GM18498 (cell line): ENCODE measurements at regions not wholly inside any gene's neighbourhood (a gene's known extent, or its start where the extent isn't known, plus 50 kb on each side); places are given as distances from the start of the nearest gene placed in this dataset.

ENCODE experiments used
- ATAC-seq: cut with Tn5 transposase; IDR thresholded peaks from one replicate; pipeline ENCODE4 v1.9.1; 2021; ENCODE audit warnings: mild to moderate bottlenecking, moderate library complexity; ENCODE audit not compliant: unreplicated experiment

- no peak for ATAC-seq
Measured at GRCh38 chr11:13062115-13062514, 53.0 kb downstream of the RASSF10 start.

- ATAC-seq, result no peak
Measured at GRCh38 chr11:13064593-13064992, 55.5 kb downstream of the RASSF10 start.

- no peak for ATAC-seq
Measured at GRCh38 chr11:13065200-13065787, 56.2 kb downstream of the RASSF10 start.

DNA sequence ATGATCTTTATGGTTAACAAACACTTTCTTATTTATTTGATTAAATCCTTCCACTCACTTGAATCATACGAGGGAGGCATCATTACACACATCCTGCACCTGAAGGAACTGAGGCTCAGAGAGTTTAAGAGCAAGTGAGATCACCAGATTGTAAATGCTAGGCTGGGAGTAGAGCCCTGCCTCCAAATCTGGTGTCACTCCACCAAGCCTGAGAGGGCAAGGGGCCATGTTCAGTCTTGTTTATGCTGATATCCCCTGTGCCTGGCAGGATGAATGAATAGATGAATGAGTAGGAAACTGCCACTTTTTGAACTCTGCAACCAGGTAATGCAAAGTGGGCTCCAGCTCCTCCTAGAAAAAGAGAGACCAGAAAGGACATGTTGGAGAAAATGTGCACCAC, 59.1 kb downstream of the RASSF10 start:
- ATAC-seq, result no peak

- ATAC-seq, result no peak
Measured at GRCh38 chr11:13073119-13073981, 64.2 kb downstream of the RASSF10 start.

- no peak for ATAC-seq
Measured at GRCh38 chr11:13074714-13075464, 65.8 kb downstream of the RASSF10 start.

DNA sequence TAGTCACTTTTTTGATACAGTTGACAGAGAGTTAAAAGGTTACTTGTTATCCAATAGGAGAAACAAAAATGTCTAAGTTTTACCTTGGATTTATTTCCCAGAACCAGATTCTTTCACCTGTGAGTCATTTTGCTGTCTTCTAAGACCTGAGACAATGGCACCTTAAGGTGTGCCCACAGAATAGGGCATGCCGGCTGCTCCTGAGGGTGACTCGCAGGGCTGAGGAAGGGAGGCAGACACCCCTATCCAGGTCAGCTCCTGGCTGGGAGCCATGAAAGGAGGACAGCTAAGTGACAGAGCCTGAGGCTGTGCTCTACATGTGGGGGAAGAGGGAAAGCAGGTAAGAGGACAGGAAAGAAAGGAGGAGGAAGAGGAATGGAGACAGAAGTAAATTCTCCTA, 67.8 kb downstream of the RASSF10 start:
- ATAC-seq, result no peak

DNA sequence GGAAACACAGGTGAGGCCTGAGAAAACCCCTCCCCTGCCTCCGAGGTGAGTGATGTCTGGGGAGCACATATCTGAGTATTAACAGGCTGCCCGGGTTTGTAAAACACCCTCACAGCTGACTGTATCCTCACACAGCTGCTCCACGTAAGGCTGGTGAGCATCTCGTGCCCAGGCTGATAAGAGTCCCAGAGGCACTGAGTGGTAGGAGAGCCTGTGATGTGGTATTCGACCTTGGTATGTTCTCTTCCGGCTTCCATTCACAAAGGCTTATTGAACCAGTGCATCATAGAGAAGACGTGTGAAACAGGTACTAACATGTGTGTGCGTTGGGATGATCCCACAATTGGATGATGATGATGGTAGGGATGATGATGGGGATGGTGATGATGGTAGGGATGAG, 71.7 kb downstream of the RASSF10 start:
- ATAC-seq, result no peak

GRCh38 chr11:13082588-13082987, 73.5 kb downstream of the RASSF10 start:
- ATAC-seq, result no peak

DNA sequence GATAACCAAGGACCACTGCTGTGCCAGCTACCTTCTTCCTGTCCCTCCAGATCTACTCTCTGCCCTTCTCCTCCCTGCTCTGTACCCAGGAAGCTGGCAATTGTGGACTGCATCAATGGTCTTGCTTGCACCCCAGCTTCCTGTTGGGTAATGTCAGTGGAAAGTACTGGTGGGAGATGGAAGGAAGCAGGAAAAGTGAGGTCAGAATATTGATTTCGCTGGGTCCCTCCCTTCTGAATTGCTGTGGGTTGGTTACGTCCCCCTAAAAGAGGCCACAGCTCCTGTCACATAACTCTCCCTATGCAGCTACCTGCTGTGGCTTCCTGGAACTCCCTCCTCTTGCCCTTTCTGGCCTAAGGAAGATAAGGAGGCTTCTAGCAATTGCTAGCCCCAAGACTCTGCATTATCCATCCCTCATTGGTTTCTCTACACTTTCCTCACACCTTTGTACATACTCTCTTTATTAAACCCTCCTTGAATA, 81.2 kb downstream of the RASSF10 start:
- no peak for ATAC-seq

DNA sequence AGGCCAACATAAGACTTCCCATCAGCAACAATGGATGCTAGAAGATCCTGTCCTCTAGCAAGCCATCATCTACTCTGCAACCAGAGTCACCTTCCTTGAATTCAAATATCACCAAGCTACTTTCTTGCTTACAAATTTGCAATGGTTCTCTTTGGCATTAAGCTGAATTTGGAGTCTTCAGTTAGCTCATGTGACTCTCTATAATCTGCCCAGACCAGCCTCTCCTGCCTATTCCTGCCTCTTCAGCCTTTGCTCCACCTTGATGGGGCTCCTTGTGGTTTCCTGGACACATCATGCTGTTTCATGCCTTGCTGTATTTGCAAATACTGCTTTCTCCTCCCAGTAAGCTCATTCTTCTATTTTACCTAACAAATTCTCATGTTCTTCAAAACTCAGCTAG, 82.3 kb downstream of the RASSF10 start:
- no peak for ATAC-seq

GRCh38 chr11:13091804-13092203, 82.7 kb downstream of the RASSF10 start:
- ATAC-seq, result no peak

DNA sequence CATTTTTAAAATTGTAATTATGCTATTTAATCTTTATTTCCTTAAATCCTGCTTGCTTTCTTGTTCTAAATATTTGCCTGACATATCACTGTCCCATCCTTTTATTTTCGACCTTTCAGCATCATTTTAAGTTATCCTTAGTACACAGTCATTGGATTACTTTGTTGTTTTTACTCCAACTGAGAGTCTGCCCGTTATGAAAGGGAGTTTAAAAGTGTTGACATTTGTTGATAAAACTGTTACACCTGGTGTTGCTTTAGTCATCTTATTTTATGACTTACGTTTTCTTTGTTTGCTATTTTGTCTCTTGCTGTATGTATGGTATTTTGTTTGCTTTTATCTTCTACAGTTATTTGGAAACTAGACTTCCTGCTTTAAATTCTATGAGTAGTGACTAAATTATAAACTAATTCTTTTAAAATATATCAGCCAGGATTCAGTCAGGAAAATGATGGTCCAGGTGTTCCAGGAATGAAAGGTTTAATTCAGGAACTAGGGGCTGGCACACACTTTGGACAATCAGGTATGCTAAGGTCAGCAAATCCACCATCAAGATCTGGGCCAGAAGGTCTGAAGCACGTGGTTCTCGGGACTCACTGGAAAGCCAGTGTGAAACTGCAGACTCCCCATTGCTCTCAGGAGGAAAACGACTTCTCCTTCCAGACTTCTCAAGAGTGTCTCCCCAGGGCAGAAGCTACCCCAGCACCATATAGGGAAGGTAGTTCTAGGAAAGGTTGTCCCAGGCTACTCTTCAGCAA, 86.0 kb downstream of the RASSF10 start:
- ATAC-seq, result no peak

- ATAC-seq, result no peak
Measured at GRCh38 chr11:13098063-13098462, 88.9 kb downstream of the RASSF10 start.

- ATAC-seq, result no peak
Measured at GRCh38 chr11:13098616-13099289, 89.6 kb downstream of the RASSF10 start.

DNA sequence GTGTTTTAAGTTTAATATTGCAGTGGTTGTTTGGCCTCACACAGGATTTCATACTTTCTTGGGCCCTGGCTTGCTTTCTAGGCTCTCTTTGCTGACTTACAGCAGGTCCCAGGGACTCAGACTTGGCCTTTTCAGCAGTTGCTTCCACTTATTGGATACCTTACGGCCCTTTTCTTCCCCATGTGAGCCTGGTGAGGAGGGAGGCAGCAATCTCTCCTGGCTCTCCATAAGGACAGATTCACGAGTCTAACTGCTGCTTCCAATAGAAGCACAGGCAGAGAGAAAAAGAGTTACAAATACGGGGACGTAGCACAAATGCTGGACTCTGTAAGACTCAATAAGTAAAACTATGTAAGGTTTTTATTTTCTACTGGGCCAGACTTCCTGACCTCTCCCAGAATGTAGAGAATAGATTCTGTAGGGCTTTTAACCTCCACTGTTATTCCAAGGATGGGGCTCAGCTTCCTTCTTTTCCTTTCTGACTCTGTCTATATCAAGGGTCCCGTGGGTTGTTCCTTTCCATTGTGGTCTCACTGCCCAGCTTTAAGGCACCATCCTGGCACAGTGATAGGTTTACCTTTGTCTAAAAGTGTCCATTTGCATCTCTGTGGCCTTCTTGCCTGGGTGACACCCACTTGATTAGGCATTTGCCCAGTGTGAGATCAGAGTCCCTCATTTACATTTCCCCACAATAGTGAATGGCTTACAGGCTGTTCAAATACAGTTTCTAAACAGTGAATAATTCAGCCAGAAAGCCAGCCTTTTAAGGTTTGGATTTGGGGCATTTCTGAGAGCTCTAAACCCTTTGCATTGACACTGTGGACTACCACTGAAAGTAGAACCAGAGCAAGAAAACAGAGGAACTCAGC, 92.8 kb downstream of the RASSF10 start:
- no peak for ATAC-seq

GRCh38 chr11:13102513-13102840, 93.4 kb downstream of the RASSF10 start:
- no peak for ATAC-seq

DNA sequence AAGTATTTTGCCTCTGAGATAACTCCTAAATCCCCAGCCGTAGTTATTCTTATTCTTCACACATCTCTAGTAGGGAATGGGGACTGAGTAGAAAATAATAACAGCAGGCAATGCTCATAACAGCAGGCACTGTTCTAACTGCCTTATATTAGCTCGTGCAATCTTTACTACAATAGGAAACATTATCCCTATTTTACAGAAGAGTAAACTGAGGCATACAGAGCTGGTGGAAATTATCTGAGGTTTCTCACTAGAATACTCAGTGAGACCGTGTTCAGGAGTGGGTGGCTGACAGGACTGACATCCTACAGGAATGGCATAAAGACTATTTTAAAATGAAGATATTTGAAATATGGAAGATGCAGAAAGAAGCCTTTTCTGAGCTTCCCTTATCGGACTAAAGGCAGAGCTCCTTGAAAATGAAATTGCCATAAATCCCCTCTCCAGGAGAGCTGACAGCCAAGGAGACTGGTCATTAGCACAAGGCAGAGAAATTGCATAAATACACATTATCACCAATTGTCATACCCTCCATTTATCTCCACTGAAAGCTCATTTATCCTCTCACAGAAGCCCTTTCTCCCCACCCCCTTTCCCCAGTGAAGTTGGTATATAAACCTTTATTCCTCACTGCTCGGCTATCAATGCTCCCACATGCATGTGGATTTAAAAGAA, 93.9 kb downstream of the RASSF10 start:
- no peak for ATAC-seq

GRCh38 chr11:13103962-13104554, 94.9 kb downstream of the RASSF10 start:
- no peak for ATAC-seq
